GM18907 (cell line): ENCODE measurements at regions not wholly inside any gene's neighbourhood (a gene's known extent, or its start where the extent isn't known, plus 50 kb on each side); places are given as distances from the start of the nearest gene placed in this dataset.
A peak's percentile ranks its signal among the peaks of the same experiment; 100 is the strongest.

Source experiments
- ATAC-seq: cut with Tn5 transposase; IDR thresholded peaks from one replicate; pipeline ENCODE4 v1.9.1; 2021; ENCODE audit warnings: mild to moderate bottlenecking, moderate library complexity; ENCODE audit not compliant: unreplicated experiment

DNA sequence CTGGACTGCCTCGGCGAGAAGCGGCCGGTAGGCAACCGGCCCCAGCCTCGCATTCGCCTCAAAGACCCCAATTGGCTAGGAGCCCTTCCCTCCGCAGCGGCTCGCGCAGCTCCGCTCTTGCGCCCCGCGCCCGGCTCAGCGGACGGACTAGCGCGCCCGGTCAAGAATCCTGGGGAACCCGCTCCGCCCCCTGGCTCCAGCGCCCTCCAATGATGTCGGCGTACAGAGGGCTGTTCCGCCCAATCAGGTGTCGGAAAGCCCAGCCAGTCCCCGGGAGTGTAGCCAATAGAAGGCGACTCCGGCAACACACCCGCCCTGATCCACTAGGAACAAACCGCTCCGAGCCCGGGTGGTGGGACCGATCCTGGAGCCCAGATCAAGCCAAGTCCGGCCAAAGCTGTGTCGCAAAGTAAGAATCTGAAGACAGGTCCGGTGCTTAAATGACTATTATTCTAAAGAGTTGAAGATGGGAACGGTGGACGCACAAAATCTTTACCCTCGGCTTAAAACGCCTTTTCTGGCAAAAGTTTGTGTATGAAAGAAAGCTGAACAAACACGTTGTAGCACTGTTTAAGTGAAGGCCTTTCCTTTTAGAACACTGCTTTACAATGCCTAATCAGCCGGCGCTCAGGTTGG lies 132.2 kb downstream of the OGFRL1 start:
- peak; percentile 99 for ATAC-seq

DNA sequence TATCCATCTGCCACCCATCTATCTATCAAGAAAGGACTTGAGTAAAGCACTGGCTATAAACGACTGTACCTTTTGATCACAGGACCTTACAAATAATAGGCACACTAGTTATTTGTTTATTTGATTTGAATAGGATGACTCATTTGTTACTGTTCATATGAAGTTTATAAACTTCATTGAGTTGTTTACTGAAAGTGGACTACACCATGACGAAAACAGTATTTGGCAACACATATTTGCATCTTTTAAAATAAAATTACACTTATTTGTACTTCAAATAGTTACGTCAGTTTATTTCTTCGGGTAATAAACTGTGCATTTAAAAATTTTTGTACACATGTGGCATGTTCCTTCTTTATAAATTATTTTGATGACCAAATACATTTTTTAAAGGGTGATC lies 133.0 kb downstream of the OGFRL1 start:
- no peak for ATAC-seq

DNA sequence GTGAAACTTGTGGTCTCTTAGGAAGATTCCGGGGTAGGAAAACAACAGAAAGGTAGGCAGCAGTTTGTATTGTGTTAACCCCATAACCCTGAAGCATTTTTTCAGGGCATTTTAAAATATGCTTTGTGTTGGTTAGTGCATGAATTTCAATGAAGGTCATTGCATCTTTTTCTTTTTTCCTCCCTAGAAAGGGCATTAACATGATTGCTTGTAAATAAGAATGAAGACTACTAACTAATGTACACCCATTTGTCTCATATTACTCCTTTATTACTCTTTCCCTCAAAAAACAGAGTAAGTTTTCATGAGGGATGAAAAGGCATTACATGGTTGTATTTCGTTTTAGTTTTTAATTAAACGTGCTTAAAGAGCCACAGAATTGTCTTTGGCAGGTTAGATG lies 141.4 kb downstream of the OGFRL1 start:
- ATAC-seq = no peak

GRCh38 chr6:71433441-71433840 lies 144.8 kb downstream of the OGFRL1 start:
- no peak for ATAC-seq

- ATAC-seq = no peak
Observed at GRCh38 chr6:71444222-71444621, 155.6 kb downstream of the OGFRL1 start.

GRCh38 chr6:71446057-71446456 lies 157.4 kb downstream of the OGFRL1 start:
- peak; percentile 52 for ATAC-seq

DNA sequence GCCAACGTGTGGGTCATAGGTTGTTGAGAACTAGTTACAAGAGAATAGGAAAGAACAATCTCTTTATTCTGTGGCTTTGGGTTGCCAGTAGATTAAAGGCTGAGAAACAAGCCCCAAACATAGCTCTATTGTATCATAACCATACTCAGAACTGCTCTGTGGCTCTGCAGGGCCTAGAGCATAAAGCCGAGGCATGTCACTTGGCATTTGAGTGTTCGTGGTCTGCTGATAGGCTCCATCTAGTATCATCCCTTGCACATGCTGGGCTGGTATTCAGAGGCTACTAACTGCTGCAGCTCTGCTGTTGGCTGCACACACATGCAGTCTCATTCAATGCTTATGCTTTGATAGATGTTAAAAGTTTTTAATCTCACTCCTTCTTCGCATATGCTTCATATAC lies 157.9 kb downstream of the OGFRL1 start:
- ATAC-seq = peak; percentile 77

- no peak for ATAC-seq
Observed at GRCh38 chr6:71452697-71453370, 164.2 kb downstream of the OGFRL1 start.

GRCh38 chr6:71453371-71453706 lies 164.7 kb downstream of the OGFRL1 start:
- no peak for ATAC-seq

DNA sequence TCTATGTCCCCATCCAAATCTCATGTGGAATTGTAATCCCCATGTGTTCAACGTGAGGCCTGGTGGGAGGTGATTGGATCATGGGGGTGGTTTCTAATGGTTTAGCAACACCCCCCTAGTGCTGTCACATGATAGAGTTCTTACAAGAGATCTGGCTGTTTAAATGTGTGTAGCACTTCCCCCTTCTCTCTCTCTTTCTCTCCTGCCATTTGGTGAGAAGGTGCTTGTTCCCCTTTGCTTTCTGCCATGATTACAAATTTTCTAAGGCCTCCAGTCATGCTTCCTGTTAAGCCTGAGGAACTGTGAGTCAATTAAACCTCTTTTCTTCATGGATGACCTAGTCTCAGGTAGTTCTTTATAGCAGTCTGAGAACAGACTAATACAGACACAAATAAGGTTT lies 165.4 kb downstream of the OGFRL1 start:
- no peak for ATAC-seq

DNA sequence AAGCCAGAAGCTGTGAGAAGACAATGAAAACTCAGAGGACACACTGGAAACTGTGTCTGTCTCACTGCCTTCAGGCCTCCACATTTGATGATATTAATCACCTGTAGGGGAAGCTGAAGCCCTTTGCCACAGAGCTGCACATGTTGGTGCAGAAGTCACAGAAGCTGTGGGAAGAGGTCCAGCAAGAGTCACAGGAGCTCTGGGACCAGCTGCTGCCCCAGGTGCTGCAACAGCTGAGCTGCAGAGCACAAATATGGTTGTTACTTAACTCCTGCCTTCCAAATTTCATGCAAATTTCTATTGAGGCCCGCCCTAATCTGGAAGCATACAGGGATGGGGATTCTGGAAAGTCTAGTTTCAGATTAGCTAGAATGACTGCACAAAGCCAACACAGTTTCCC lies 169.3 kb downstream of the OGFRL1 start:
- ATAC-seq = no peak

DNA sequence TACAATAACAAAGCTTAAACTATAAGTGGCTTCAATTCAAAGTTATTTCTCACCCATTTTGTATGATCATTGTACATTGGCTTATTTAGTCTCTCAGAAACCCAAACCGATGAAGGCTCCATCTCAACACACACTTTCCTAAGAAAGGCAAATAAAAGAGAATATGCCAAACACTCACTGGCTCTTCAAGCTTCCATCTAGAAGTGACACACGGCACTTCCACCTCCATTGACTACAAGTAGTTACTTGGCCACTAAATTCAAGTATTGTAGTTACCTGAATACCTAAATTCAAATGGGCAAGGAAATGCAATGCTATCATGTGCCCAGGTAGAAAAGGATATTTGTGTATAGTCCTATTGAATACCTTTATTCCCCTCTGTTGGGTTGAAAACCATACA lies 170.6 kb downstream of the OGFRL1 start:
- no peak for ATAC-seq

DNA sequence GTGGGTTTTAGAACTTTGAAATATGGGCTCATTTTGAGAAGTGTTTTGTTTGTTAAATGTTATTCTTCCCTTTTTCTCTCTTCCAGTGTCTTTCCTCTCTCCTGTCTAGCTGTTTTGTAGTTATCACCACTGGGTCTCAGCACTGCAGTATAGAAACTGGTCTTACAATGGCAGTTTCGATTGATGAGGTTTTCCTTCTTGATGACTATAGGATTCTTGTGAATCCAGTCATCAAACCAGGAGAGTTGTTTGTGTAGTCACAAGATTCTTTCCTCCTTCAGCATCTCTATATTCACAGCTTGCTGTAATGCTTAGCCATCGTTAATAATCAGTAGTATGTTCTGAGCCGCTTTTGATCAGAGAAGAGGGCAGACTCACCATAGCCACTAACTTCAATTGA lies 172.3 kb downstream of the OGFRL1 start:
- no peak for ATAC-seq

DNA sequence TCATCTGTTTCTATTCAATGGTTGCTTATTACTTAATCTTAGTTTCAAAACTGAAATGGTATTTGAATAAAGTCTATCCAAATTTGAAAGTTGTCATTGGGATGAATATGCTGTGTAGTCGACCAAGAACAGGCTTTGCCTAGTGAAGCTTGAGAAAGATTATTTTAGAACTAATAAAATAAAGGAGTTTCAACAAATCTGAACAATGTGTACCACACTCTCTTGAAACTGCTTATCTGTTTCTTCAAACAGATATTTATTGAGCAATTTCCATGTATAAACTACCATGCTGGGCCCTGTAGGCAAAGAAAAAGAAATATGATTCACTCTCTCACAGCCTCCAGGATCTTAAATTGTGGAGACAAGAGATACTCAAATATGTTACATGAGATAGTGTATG lies 174.4 kb downstream of the OGFRL1 start:
- ATAC-seq = no peak

GRCh38 chr6:71465096-71465495 lies 176.5 kb downstream of the OGFRL1 start:
- no peak for ATAC-seq

DNA sequence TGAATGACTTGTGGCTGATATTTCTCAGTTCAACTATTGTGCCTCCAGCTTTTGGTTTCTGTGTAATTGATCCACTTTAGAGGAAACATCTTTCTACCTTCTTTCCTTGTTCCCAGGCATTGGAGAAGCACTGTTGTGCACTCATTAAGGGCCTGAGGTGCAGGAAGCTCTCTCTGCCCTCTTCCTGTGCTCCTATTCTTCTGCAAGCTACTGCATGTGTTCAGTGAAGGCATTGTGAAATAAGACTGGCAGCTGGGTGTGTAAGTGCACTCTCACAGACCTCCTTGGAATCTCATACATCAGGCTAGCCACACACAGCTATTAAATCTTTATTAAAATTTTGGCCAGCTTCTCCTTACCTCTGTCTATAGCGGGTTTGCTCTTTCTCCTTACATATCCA lies 177.8 kb downstream of the OGFRL1 start:
- no peak for ATAC-seq

DNA sequence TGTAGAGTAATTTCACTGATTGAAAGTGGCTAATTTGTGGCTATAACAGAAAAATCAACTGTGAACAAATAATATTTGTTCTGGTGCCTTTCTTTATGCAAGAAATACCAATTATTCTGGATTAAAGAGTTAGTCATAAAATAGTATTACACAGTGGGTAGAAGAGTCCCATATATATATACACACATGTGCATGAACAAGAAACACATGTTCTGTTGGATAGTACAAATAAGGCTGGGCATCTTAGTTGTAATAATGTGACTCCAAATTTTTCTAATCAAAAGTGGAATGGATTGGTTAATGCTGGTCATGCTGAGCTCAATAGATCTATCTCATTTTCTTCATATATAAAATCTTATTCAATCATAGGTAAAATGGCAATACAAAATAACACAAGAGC lies 179.4 kb downstream of the OGFRL1 start:
- ATAC-seq = no peak

- no peak for ATAC-seq
Observed at GRCh38 chr6:71468841-71469700, 180.5 kb downstream of the OGFRL1 start.

DNA sequence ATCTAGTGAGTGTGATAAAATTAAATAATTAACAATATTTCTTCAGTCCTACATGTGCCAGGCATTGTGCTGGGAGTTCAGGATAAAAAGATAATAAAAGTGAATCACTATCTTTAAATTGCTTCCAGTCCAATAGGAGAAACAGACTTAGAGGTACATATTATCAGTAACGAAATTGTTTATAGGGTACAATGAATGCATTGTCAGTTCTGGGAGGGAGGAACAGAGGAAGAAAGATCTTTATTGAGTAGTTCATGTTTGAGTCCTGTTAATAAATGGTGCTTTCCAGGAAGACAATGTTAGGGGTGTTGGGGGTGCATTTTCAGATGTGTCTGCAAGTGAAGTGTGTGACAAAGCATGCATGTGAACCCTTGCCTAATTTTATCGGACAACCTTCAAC lies 183.1 kb downstream of the OGFRL1 start:
- no peak for ATAC-seq

- no peak for ATAC-seq
Observed at GRCh38 chr6:71473926-71474325, 185.3 kb downstream of the OGFRL1 start.

DNA sequence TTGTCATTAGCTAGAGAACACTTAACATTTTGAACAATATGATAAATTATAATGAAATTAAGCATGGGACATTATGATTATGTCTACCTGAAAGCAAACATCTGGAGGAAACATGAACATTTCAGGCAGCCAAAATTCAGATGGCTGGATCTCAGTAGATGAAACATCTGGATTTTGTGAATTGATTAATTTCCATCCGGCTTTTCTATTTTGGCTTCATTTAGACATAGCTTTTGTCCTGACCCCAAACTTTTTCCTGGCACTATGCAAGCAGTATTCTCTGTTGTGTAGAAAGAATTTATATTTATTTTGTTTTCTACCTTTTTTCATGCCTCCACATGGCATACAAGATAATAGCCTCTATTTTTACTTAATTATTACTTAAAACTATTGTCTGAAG lies 186.3 kb downstream of the OGFRL1 start:
- no peak for ATAC-seq

DNA sequence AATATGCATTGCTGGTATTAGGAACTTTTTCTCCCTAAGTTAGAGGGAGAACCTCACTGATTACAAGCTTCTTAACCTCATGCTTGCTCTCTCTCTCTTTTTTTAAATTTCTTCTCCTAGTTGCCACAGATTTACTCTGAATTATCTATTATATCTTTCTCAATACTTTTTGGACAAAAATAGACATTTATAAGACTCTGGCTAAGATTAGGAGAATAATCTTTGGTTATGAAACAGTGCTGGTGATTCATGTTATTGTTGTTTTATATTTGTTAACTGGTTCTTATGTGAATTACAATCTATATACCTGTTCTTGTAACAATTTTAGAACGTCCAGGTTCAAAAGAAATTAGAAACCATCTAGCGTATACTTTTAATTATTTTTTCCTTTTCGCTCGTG lies 187.8 kb downstream of the OGFRL1 start:
- ATAC-seq = no peak
